GM19239 (cell line): ENCODE measurements at regions not wholly inside any gene's neighbourhood (a gene's known extent, or its start where the extent isn't known, plus 50 kb on each side); places are given as distances from the start of the nearest gene placed in this dataset.

Experiments used
- DNase-seq: peaks from one replicate; pipeline ENCODE4 v3.0.0; 2011; ENCODE audit warnings: low spot score; ENCODE audit not compliant: insufficient read length
- FAIRE-seq: peaks from 2 replicates; lab custom pipeline; 2011; peaks lifted over from hg19 to GRCh38; lab: Jason Lieb, UNC

- no peak for DNase-seq
- no peak for FAIRE-seq
Observed at GRCh38 chr16:86919078-86919477, 340.7 kb downstream of the FOXL1 start.

DNA sequence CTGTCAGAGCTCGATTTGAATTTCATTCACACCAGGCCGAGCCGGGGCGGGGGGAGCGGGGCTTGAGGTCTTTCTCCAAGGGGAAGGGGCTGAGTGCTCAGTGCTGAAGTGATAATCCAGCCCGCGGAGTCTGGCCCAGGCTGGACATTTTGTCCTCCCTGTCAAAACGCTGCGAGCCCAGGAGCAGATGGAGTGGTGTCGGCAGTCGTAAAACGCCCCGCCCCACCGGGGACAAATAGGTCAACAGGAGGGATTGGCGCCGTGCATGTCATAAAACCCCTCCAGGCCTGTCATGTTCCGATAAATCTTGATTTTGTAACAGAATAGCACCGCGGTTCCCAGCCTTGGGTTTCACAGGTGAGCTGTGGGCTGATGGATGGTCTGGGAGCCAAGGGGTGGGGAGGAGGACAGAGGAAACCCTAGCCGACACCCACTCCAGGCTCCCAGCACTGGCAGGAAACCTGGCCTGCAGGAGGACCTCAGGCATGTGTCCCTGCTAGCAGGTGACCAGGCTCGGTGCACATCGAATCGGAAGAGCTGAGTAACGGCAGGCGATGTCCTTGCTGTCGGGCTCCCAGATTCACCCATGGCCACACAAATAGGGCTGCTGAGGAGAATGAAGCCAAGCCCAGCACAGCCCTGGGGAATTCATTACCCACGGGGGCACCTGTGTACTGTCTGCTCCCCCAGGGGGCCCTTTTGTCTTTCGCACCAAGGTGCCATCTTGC lies 341.4 kb downstream of the FOXL1 start:
- no peak for DNase-seq
- no peak for FAIRE-seq

DNA sequence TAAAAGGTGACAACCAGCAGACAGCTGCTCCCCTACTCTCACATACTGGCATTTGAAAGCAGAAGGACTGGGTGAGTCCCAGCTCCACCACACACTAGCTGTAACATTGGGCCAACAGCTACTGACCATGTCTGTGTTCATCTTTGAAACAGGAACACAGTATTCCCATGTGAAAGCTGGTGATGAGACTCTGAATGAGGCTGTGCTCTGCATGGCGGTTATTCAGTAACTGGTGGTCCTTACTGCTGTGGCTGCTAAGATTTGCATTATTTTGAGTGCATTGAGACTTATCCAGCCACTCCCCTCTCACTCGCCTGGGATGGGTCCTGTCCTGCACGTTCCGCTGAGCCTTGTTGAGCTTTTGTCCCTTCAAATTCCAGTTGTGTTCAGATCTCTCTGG lies 342.9 kb downstream of the FOXL1 start:
- FAIRE-seq (no peak), DNase-seq (no peak)

DNA sequence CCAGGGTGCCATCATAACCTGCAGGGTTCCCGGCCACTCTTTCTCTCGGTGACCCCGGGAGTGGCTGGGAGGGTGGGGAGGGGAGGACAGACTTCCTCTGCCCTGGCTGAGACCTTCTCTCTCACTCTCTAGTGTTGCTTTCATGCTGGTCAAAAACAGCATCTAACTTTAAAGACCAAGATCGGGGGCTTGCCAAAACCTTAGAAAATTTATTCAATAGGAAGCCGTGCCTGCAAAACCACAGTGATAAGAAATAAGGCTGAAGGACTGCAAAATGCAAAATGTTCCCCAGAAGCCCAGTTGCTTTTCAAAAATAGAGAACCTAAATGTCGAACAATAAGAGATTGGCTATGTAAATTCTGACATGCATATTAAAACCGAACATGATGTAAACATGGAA lies 344.0 kb downstream of the FOXL1 start:
- DNase-seq (no peak), FAIRE-seq (no peak)

GRCh38 chr16:86923656-86924055 lies 345.3 kb downstream of the FOXL1 start:
- FAIRE-seq (no peak), DNase-seq (no peak)

DNA sequence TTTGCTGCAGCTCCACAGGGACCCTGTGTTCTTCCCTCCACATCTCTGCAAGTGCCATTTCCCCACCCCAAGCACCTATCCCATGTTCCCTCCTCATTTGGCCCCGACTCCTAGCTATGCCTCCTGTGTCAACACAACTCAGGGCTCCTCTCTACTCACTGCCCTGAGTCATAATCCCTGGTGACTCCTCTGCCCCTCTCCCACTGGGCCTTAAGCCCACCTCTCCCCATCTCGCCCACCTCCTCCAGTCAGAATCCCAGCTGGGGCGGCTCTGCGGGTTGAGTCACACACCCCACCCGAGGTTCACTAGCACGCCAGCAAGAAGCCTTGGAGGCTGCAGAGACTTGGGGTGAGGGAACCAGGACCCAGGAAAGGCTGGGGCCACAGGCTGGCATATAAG lies 346.2 kb downstream of the FOXL1 start:
- DNase-seq (no peak), FAIRE-seq (no peak)

GRCh38 chr16:86925067-86925791 lies 346.9 kb downstream of the FOXL1 start:
- DNase-seq = no peak
- FAIRE-seq = no peak

- FAIRE-seq = no peak
- no peak for DNase-seq
Observed at GRCh38 chr16:86926181-86927094, 348.1 kb downstream of the FOXL1 start.

DNA sequence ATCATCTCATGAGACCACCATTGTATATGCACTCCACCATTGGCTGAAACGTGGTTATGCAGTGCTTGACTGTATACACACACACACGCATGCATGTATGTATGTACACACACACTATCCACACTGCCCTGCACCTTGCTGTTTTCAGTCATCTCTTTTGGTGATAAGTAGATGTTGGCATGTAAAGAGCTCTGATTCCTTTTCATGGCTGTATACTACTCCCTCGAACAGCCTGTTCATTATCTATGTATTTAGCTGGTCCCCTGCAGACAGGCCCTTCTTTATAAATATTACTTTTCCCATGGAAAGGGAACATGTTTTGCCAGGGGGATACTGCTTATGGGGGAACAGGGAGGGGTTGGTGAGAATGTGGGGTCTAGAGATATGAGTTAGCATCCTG lies 349.4 kb downstream of the FOXL1 start:
- DNase-seq (no peak), FAIRE-seq (no peak)

- DNase-seq = no peak
- FAIRE-seq = no peak
Observed at GRCh38 chr16:86928523-86929011, 350.2 kb downstream of the FOXL1 start.

DNA sequence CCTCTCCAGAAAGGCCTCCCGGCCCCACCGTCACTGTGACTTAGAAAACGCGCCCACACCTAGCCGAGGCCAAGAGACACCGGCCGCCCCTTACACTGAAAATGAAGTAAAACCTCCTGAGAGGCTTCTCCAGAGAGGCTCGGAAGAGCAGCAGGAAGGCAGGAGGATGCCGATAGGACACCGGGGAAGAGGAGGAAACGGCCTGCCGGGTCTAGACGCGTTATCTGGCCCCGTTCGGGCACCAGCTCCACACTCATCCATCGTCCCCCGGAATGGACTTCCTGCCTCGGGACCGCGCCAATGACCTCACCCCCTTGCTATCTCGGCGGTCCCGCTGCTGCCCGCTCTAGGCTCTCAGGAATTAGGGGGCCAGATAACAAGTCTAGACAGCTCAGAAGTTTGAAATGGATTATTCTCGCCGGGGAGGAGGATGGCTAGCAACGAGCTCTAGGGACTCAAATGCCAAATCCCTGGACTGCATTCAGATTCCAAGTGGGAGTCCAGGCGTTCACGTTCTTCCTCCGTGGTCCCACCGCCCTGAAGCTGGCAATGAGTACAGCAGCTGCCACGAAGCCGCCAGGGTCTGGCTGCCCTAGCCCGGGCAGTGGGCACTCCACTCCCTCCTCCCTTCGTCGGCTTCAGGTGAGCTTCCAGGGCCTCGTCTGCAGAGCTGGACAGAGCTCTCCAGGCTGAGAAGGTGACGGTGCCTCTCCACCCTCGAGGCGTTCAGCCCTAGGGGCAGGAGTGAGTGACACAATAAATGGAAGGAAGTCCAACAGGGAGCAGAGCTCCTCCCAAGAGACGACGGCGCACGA lies 350.9 kb downstream of the FOXL1 start:
- FAIRE-seq = no peak
- DNase-seq = no peak

- DNase-seq (no peak), FAIRE-seq (no peak)
Observed at GRCh38 chr16:86930001-86930400, 351.7 kb downstream of the FOXL1 start.

- DNase-seq (no peak), FAIRE-seq (no peak)
Observed at GRCh38 chr16:86930663-86931373, 352.5 kb downstream of the FOXL1 start.

- no peak for DNase-seq
- FAIRE-seq = no peak
Observed at GRCh38 chr16:86931410-86931941, 353.1 kb downstream of the FOXL1 start.

GRCh38 chr16:86932130-86932982 lies 354.0 kb downstream of the FOXL1 start:
- FAIRE-seq (no peak), DNase-seq (no peak)

- FAIRE-seq (no peak), DNase-seq (no peak)
Observed at GRCh38 chr16:86934581-86935375, 356.4 kb downstream of the FOXL1 start.

GRCh38 chr16:86939609-86940008 lies 361.3 kb downstream of the FOXL1 start:
- FAIRE-seq = no peak

More at GRCh38 chr16:86939609-86940008, 361.3 kb downstream of the FOXL1 start:
- no peak for DNase-seq
